ENCODE measurements at regions not wholly inside any gene's neighbourhood (a gene's known extent, or its start where the extent isn't known, plus 50 kb on each side); places are given as distances from the start of the nearest gene placed in this dataset.

- DNase-seq: no peak
Measured at GRCh38 chr5:12315461-12315860, 411.2 kb upstream of the CTNND2 start.

GRCh38 chr5:12313602-12314001 lies 409.4 kb upstream of the CTNND2 start:
- DNase-seq: no peak

GRCh38 chr5:12312343-12312742 lies 408.1 kb upstream of the CTNND2 start:
- DNase-seq: no peak

GRCh38 chr5:12294151-12294550 lies 389.9 kb upstream of the CTNND2 start:
- DNase-seq: no peak

- no peak for DNase-seq
Measured at GRCh38 chr5:12292610-12293204, 388.5 kb upstream of the CTNND2 start.

- DNase-seq: no peak
Measured at GRCh38 chr5:12284604-12285003, 380.4 kb upstream of the CTNND2 start.

GRCh38 chr5:12277504-12278192 lies 373.4 kb upstream of the CTNND2 start:
- no peak for DNase-seq

GRCh38 chr5:12274236-12274635 lies 370.0 kb upstream of the CTNND2 start:
- DNase-seq: no peak

- DNase-seq: no peak
Measured at GRCh38 chr5:12272389-12272788, 368.1 kb upstream of the CTNND2 start.

GRCh38 chr5:12270914-12271313 lies 366.7 kb upstream of the CTNND2 start:
- DNase-seq: no peak

GRCh38 chr5:12269164-12269563 lies 364.9 kb upstream of the CTNND2 start:
- DNase-seq: no peak

GRCh38 chr5:12258549-12258948 lies 354.3 kb upstream of the CTNND2 start:
- no peak for DNase-seq

GRCh38 chr5:12250454-12250853 lies 346.2 kb upstream of the CTNND2 start:
- no peak for DNase-seq

- no peak for DNase-seq
Measured at GRCh38 chr5:12248831-12249230, 344.6 kb upstream of the CTNND2 start.

- DNase-seq: no peak
Measured at GRCh38 chr5:12246036-12246435, 341.8 kb upstream of the CTNND2 start.

- no peak for DNase-seq
Measured at GRCh38 chr5:12245429-12245828, 341.2 kb upstream of the CTNND2 start.

- DNase-seq: no peak
Measured at GRCh38 chr5:12242950-12243888, 339.0 kb upstream of the CTNND2 start.

- no peak for DNase-seq
Measured at GRCh38 chr5:12237837-12238575, 333.8 kb upstream of the CTNND2 start.

GRCh38 chr5:12230659-12231058 lies 326.4 kb upstream of the CTNND2 start:
- no peak for DNase-seq

GRCh38 chr5:12217039-12217438 lies 312.8 kb upstream of the CTNND2 start:
- no peak for DNase-seq

GRCh38 chr5:12214267-12215015 lies 310.2 kb upstream of the CTNND2 start:
- no peak for DNase-seq

GRCh38 chr5:12208366-12209100 lies 304.3 kb upstream of the CTNND2 start:
- no peak for DNase-seq
